Liver (tissue), 8 donors: ENCODE measurements at regions not wholly inside any gene's neighbourhood (a gene's known extent, or its start where the extent isn't known, plus 50 kb on each side); places are given as distances from the start of the nearest gene placed in this dataset.

ENCODE experiments used
- DNase-seq: peaks from one replicate; pipeline ENCODE4 v3.0.0-alpha.2; 2017; ENCODE audit warnings: low spot score
- H3K27ac ChIP-seq, 2 donors: one replicate each; pipeline ENCODE4 v1.7.0; 2013; ENCODE audit warnings: inconsistent platforms in 2 of 2, low read length in 2 of 2, control low read depth in 1 of 2, low read depth in 1 of 2, mild to moderate bottlenecking in 1 of 2
- H3K27me3 ChIP-seq, 4 donors: one replicate each; pipeline versions ENCODE4 v1.6.1 to v1.7.0; 2013; ENCODE audit warnings: low read length in 3 of 4, inconsistent platforms in 1 of 4, mild to moderate bottlenecking in 1 of 4, moderate library complexity in 1 of 4; ENCODE audit not compliant: control insufficient read depth in 4 of 4, insufficient read depth in 4 of 4
- H3K36me3 ChIP-seq, 4 donors: one replicate each; pipeline versions ENCODE4 v1.6.1 to v1.7.0; 2013; ENCODE audit warnings: low read length in 3 of 4, mild to moderate bottlenecking in 3 of 4, low read depth in 1 of 4, moderate library complexity in 1 of 4; ENCODE audit not compliant: control insufficient read depth in 4 of 4, insufficient read depth in 3 of 4
- H3K4me1 ChIP-seq, 4 donors: one replicate each; pipeline versions ENCODE4 v1.6.1 to v1.7.0; 2013; ENCODE audit warnings: low read length in 3 of 4, mild to moderate bottlenecking in 3 of 4, moderate library complexity in 1 of 4; ENCODE audit not compliant: control insufficient read depth in 4 of 4, insufficient read depth in 4 of 4
- H3K4me3 ChIP-seq, 3 donors: one replicate each; pipeline versions ENCODE4 v1.6.1 to v1.7.0; 2013; ENCODE audit warnings: low read length in 3 of 3, control low read depth in 1 of 3, low read depth in 1 of 3, mild to moderate bottlenecking in 1 of 3
- H3K9ac ChIP-seq, 2 donors: one replicate each; pipeline ENCODE4 v1.7.0; 2013; ENCODE audit warnings: low read length in 2 of 2, mild to moderate bottlenecking in 2 of 2, moderate library complexity in 2 of 2, control low read depth in 1 of 2, low read depth in 1 of 2
- H3K9me3 ChIP-seq, 4 donors: one replicate each; pipeline versions ENCODE4 v1.6.1 to v1.7.0; 2013; ENCODE audit warnings: low read length in 3 of 4; ENCODE audit not compliant: control insufficient read depth in 4 of 4
- CTCF ChIP-seq: fragments of 150-350 bp; IDR thresholded peaks from 2 replicates; pipeline ENCODE4 v1.5.1; 2017; ENCODE audit warnings: improper control_type of control experiment, low read depth, low read length; ENCODE audit not compliant: missing input control
- FOXA2 ChIP-seq: IDR thresholded peaks from 2 replicates; pipeline ENCODE4 v1.6.1; 2016; ENCODE audit warnings: antibody characterized with exemption
- GABPA ChIP-seq, 2 donors: IDR thresholded peaks in 1 of 2; conservative IDR thresholded peaks in 1 of 2; 2 replicates each; pipeline ENCODE4 v1.6.1; 2016; ENCODE audit warnings: antibody characterized with exemption in 2 of 2, mild to moderate bottlenecking in 1 of 2, moderate library complexity in 1 of 2
- HNF4A ChIP-seq, 2 donors: conservative IDR thresholded peaks; 2 replicates each; pipeline ENCODE4 v1.6.1; 2016; ENCODE audit warnings: antibody characterized with exemption in 2 of 2, mild to moderate bottlenecking in 2 of 2
- JUND ChIP-seq, 2 donors: IDR thresholded peaks; 2 replicates each; pipeline ENCODE4 v1.6.1; 2016; ENCODE audit warnings: antibody characterized with exemption in 2 of 2
- MAX ChIP-seq: IDR thresholded peaks from 2 replicates; pipeline ENCODE4 v1.6.1; 2016; ENCODE audit warnings: antibody characterized with exemption
- RAD21 ChIP-seq, 2 donors: IDR thresholded peaks; 2 replicates each; pipeline ENCODE4 v1.6.1; 2016; ENCODE audit warnings: antibody characterized with exemption in 2 of 2, mild to moderate bottlenecking in 2 of 2
- REST ChIP-seq: IDR thresholded peaks from 2 replicates; pipeline ENCODE4 v1.6.1; 2016; ENCODE audit warnings: antibody characterized with exemption, mild to moderate bottlenecking
- RXRA ChIP-seq, 2 donors: IDR thresholded peaks; 2 replicates each; pipeline ENCODE4 v1.6.1; 2017 to 2018; ENCODE audit warnings: antibody characterized with exemption in 2 of 2, mild to moderate bottlenecking in 1 of 2
- SP1 ChIP-seq: IDR thresholded peaks from 2 replicates; pipeline ENCODE4 v1.6.1; 2018; ENCODE audit warnings: antibody characterized with exemption, mild to moderate bottlenecking
- YY1 ChIP-seq: IDR thresholded peaks from 2 replicates; pipeline ENCODE4 v1.6.1; 2016; ENCODE audit warnings: antibody characterized with exemption, mild to moderate bottlenecking
- WGBS: extraction: QIAGEN DNeasy Blood & Tissue Kit; methylation state at CpG from one replicate; pipeline ENCODE4 v1.1.7; 2013; 5-methylcytosine and 5-hydroxymethylcytosine counted together
- donor health status: healthy.
- donor health status: healthy.
- donor health status: healthy.
- donor health status: healthy.
- donor health status: healthy.

- TF ChIP-seq HNF4A (conservative IDR thresholded peaks at IDR 0.05) = no peak
- TF ChIP-seq SP1 = no peak
- TF ChIP-seq REST = no peak
- no peaks in the 10 kb centered on the region for H3K27me3 ChIP-seq
Observed at GRCh38 chr18:57270156-57270555, 82.2 kb upstream of the ST8SIA3 start.

GRCh38 chr18:57273194-57273593 is 79.2 kb upstream of the ST8SIA3 start:
- Histone ChIP-seq H3K36me3 (no peaks in the 10 kb centered on the region), H3K27me3 (no peaks in the 10 kb centered on the region), H3K27ac (no peak overlapping the region), H3K9ac (no peak overlapping the region), H3K4me1 (no peaks in the 10 kb centered on the region), H3K4me3 (no peak overlapping the region), H3K9me3 (no peaks in the 10 kb centered on the region)
- TF ChIP-seq RAD21 (IDR thresholded peaks at IDR 0.05) (no peak), MAX (no peak), GABPA (IDR thresholded peaks at IDR 0.05 in 1 of 2, conservative IDR thresholded peaks at IDR 0.05 in 1 of 2) (no peak), RXRA (IDR thresholded peaks at IDR 0.05) (no peak), JUND (IDR thresholded peaks at IDR 0.05) (no peak), REST (no peak)
- 57% methylated on average over 3 of the region's 3 CpGs for whole genome bisulfite sequencing
- no peak for DNase-seq

More at GRCh38 chr18:57270156-57270555, 82.2 kb upstream of the ST8SIA3 start:
- H3K27ac ChIP-seq = no peak overlapping the region
- WGBS = 79% methylated on average over 3 of the region's 3 CpGs
- no peaks in the 10 kb centered on the region for H3K9me3 ChIP-seq
- no peak overlapping the region for H3K9ac ChIP-seq
- H3K4me1 ChIP-seq = no peaks in the 10 kb centered on the region
- no peak overlapping the region for H3K4me3 ChIP-seq
- no peak for DNase-seq
- no peaks in the 10 kb centered on the region for H3K36me3 ChIP-seq

- Histone ChIP-seq H3K36me3 (no peaks in the 10 kb centered on the region), H3K4me1 (no peaks in the 10 kb centered on the region), H3K9ac (no peak overlapping the region), H3K27ac (no peak overlapping the region), H3K9me3 (no peaks in the 10 kb centered on the region), H3K4me3 (no peak overlapping the region), H3K27me3 (no peaks in the 10 kb centered on the region)
- no peak for DNase-seq
- TF ChIP-seq FOXA2 = no peak
- TF ChIP-seq HNF4A (conservative IDR thresholded peaks at IDR 0.05) = no peak
- TF ChIP-seq YY1 = no peak
- no peak for TF ChIP-seq RXRA (IDR thresholded peaks at IDR 0.05)
- TF ChIP-seq CTCF = no peak
- WGBS = 86% methylated on average over 3 of the region's 3 CpGs
Observed at GRCh38 chr18:57275111-57275510, 77.2 kb upstream of the ST8SIA3 start.
